ENCODE measurements at regions not wholly inside any gene's neighbourhood (a gene's known extent, or its start where the extent isn't known, plus 50 kb on each side); places are given as distances from the start of the nearest gene placed in this dataset.

GRCh38 chr17:14745541-14745940 is 444.7 kb downstream of the HS3ST3B1 start:
- Histone ChIP-seq H3K4me3 (replicated peaks in 1 of 2; ENCODE audit: low read depth in 1 of 2, low read length in 2 of 2) (no peak overlapping the region), H3K79me2 (ENCODE audit: insufficient read depth, low read length) (no peaks in the 10 kb centered on the region), H3K4me1 (ENCODE audit: control insufficient read depth in 1 of 2, insufficient read depth in 2 of 2, low read length in 2 of 2) (no peaks in the 10 kb centered on the region), H3K4me2 (ENCODE audit: low read length) (no peak overlapping the region), H3K36me3 (ENCODE audit: control insufficient read depth in 1 of 2, insufficient read depth in 2 of 2, low read length in 2 of 2) (no peaks in the 10 kb centered on the region), H3K9ac (ENCODE audit: low read length) (no peak overlapping the region), H3K27me3 (ENCODE audit: insufficient read depth, low read length) (no peaks in the 10 kb centered on the region), H2AFZ (ENCODE audit: low read depth, low read length, poor library complexity, severe bottlenecking) (no peak overlapping the region), H3K27ac (ENCODE audit: low read depth, low read length) (no peak overlapping the region), H4K20me1 (ENCODE audit: insufficient read depth) (no peaks in the 10 kb centered on the region), H3K9me2 (ENCODE audit: insufficient read depth) (no peaks in the 10 kb centered on the region), H3K9me3 (ENCODE audit: control insufficient read depth in 1 of 2, insufficient read depth in 1 of 2, low read depth in 1 of 2, low read length in 2 of 2) (no peaks in the 10 kb centered on the region; a peak in 1 of 4 replicates)
- ChIA-PET POLR2A (no interaction called here), CTCF (no interaction called here), RAD21 (ENCODE audit: low non-redundant PET in 1 of 2, low total read pairs in 2 of 2, uncharacterized antibody in 2 of 2, unreplicated experiment in 2 of 2) (no interaction called here)
- intact Hi-C loops (cut with micrococcal nuclease) = no loop called here
- ATAC-seq (no peak), DNase-seq (ENCODE audit: low read depth, low spot score) (no peak)
- TF ChIP-seq CBX3 (IDR thresholded peaks at IDR 0.05; ENCODE audit: low read depth) (no peak), POLR2A (IDR thresholded peaks at IDR 0.05; ENCODE audit: borderline replicate concordance, extremely low read depth, insufficient read depth, insufficient read length) (no peak), MAX (IDR thresholded peaks at IDR 0.05) (no peak), ZBTB33 (IDR thresholded peaks at IDR 0.05; ENCODE audit: extremely low read depth, insufficient replicate concordance, low read length) (no peak), TCF7L2 (IDR thresholded peaks at IDR 0.05; ENCODE audit: borderline replicate concordance, extremely low read depth, insufficient read depth, insufficient read length) (no peak), CEBPB (IDR thresholded peaks at IDR 0.05; ENCODE audit: low read depth) (no peak), SIN3A (IDR thresholded peaks at IDR 0.05; ENCODE audit: low read depth) (no peak), ZFX (IDR thresholded peaks at IDR 0.05) (no peak), ZNF274 (IDR thresholded peaks at IDR 0.05; ENCODE audit: low read depth, low read length) (no peak), JUND (IDR thresholded peaks at IDR 0.05) (no peak), POLR2AphosphoS5 (IDR thresholded peaks at IDR 0.05; ENCODE audit: low read depth, low read length) (no peak), EZH2phosphoT487 (IDR thresholded peaks at IDR 0.05; ENCODE audit: borderline replicate concordance) (no peak), ATF3 (IDR thresholded peaks at IDR 0.05) (no peak), SP1 (IDR thresholded peaks at IDR 0.05; ENCODE audit: low read depth) (no peak), EGR1 (IDR thresholded peaks at IDR 0.05; ENCODE audit: low read depth) (no peak), REST (IDR thresholded peaks at IDR 0.05; ENCODE audit: low read depth) (no peak), YY1 (IDR thresholded peaks at IDR 0.05; ENCODE audit: extremely low read depth, insufficient replicate concordance, low read depth, low read length) (no peak)
- BruUV-seq (replicated peaks) = no TSS peak
